ENCODE measurements at regions not wholly inside any gene's neighbourhood (a gene's known extent, or its start where the extent isn't known, plus 50 kb on each side); places are given as distances from the start of the nearest gene placed in this dataset.
"Not testable (repeated sequence)": the region's sequence is repeated elsewhere in the genome, so short reads cannot be mapped to it uniquely, and the experiment has no call there.

- DNase-seq: no peak
Observed at GRCh38 chr1:9442278-9442846, 96.9 kb upstream of the SLC25A33 start.

- DNase-seq: no peak
Observed at GRCh38 chr1:9442986-9443385, 96.3 kb upstream of the SLC25A33 start.

- no peak for DNase-seq
Observed at GRCh38 chr1:9443913-9444445, 95.3 kb upstream of the SLC25A33 start.

GRCh38 chr1:9444532-9444931 is 94.7 kb upstream of the SLC25A33 start:
- DNase-seq: no peak

- not testable (repeated sequence) for DNase-seq
Observed at GRCh38 chr1:9445081-9445480, 94.2 kb upstream of the SLC25A33 start.

GRCh38 chr1:9447215-9447960 is 91.9 kb upstream of the SLC25A33 start:
- no peak for DNase-seq

- DNase-seq: no peak
Observed at GRCh38 chr1:9448132-9449109, 90.8 kb upstream of the SLC25A33 start.

- no peak for DNase-seq
Observed at GRCh38 chr1:9449110-9449627, 90.1 kb upstream of the SLC25A33 start.

GRCh38 chr1:9449976-9450696 is 89.1 kb upstream of the SLC25A33 start:
- no peak for DNase-seq

- no peak for DNase-seq
Observed at GRCh38 chr1:9451081-9451480, 88.2 kb upstream of the SLC25A33 start.

- no peak for DNase-seq
Observed at GRCh38 chr1:9452516-9453140, 86.6 kb upstream of the SLC25A33 start.

- DNase-seq: no peak
Observed at GRCh38 chr1:9453375-9453774, 85.9 kb upstream of the SLC25A33 start.

GRCh38 chr1:9453779-9454418 is 85.4 kb upstream of the SLC25A33 start:
- no peak for DNase-seq

GRCh38 chr1:9454494-9455066 is 84.7 kb upstream of the SLC25A33 start:
- DNase-seq: no peak

- peak; percentile 79 for DNase-seq
Observed at GRCh38 chr1:9455487-9456234, 83.6 kb upstream of the SLC25A33 start.

GRCh38 chr1:9456833-9457232 is 82.4 kb upstream of the SLC25A33 start:
- no peak for DNase-seq

GRCh38 chr1:9459816-9460407 is 79.4 kb upstream of the SLC25A33 start:
- no peak for DNase-seq

- no peak for DNase-seq
Observed at GRCh38 chr1:9465640-9466039, 73.6 kb upstream of the SLC25A33 start.
